GM12878 (cell line): ENCODE measurements at regions not wholly inside any gene's neighbourhood (a gene's known extent, or its start where the extent isn't known, plus 50 kb on each side); places are given as distances from the start of the nearest gene placed in this dataset.

Experiments
- ATAC-seq: fragments of 200-7000 bp; cut with Tn5 transposase; 3 replicates; pipeline ENCODE4 v1.9.1; 2020; ENCODE audit warnings: mild to moderate bottlenecking, moderate library complexity
- BruUV-seq: library from RNA; stranded (reverse); fragments of 400-500 nt; replicated peaks from 2 replicates; lab custom pipeline; 2021; lab: Mats Ljungman, UMichigan
- CTCF ChIA-PET: fragments of 300-600 bp; sonication (Branson Sonifier 250); formaldehyde crosslinking; extraction: SDS; loops from one replicate; lab custom pipeline; 2021; ENCODE audit warnings: inconsistent platforms; lab: Yijun Ruan, JAX
- POLR2A ChIA-PET: fragments of 350-600 bp; formaldehyde crosslinking; extraction: SDS; loops from one replicate; lab custom pipeline; 2021; ENCODE audit warnings: inconsistent platforms; lab: Charles Lee
- RAD21 ChIA-PET: fragments of 300-600 bp; sonication (Branson Sonifier 250); formaldehyde crosslinking; loops from one replicate; lab custom pipeline; 2023; ENCODE audit warnings: antibody characterized with exemption; ENCODE audit not compliant: unreplicated experiment; lab: Charles Lee
- SMC1A ChIA-PET: fragments of 300-600 bp; sonication (Branson Sonifier 250); formaldehyde crosslinking; loops from one replicate; lab custom pipeline; 2023; ENCODE audit not compliant: unreplicated experiment, uncharacterized antibody; lab: Charles Lee
- DNase-seq: peaks from one replicate; pipeline ENCODE4 v3.0.0-alpha.2; 2011; ENCODE audit warnings: low read depth, low spot score
- FAIRE-seq: peaks from 3 replicates; lab custom pipeline; 2011; peaks lifted over from hg19 to GRCh38; lab: Jason Lieb, UNC
- H2AFZ ChIP-seq: 2 replicates; pipeline ENCODE4 v1.6.0; 2011; ENCODE audit warnings: low read depth, low read length, control low read depth; ENCODE audit not compliant: control insufficient read depth
- H3K27ac ChIP-seq: 2 replicates; pipeline ENCODE4 v1.5.1; 2011; ENCODE audit warnings: control low read depth; ENCODE audit not compliant: control insufficient read depth, insufficient read depth
- H3K27me3 ChIP-seq, 2 experiments: replicated peaks in 1 of 2; 2 replicates each; pipeline versions ENCODE4 v1.6.0 to v1.6.1; 2011; ENCODE audit warnings: low read length in 1 of 2; ENCODE audit not compliant: control insufficient read depth in 2 of 2, insufficient read depth in 2 of 2
- H3K36me3 ChIP-seq, 2 experiments: 2 replicates each; pipeline ENCODE4 v1.5.1; 2011; ENCODE audit warnings: low read length in 1 of 2; ENCODE audit not compliant: control insufficient read depth in 2 of 2, insufficient read depth in 2 of 2
- H3K4me1 ChIP-seq: 2 replicates; pipeline ENCODE4 v1.6.1; 2011; ENCODE audit warnings: mild to moderate bottlenecking, low read length, moderate library complexity, mixed read lengths; ENCODE audit not compliant: control insufficient read depth, insufficient read depth
- H3K4me2 ChIP-seq: 2 replicates; pipeline ENCODE4 v1.6.0; 2011; ENCODE audit warnings: control low read depth; ENCODE audit not compliant: control insufficient read depth, insufficient read depth
- H3K4me3 ChIP-seq: fragments of 200-600 bp; sonication (generic); 2 replicates; pipeline ENCODE4 v1.5.1; 2016
- H3K79me2 ChIP-seq: 2 replicates; pipeline ENCODE4 v1.6.0; 2011; ENCODE audit warnings: low read length; ENCODE audit not compliant: control insufficient read depth, insufficient read depth
- H3K9ac ChIP-seq: 2 replicates; pipeline ENCODE4 v1.8.0; 2011; ENCODE audit warnings: low read length, control low read depth, mixed read lengths; ENCODE audit not compliant: control insufficient read depth, insufficient read depth
- H3K9me3 ChIP-seq: replicated peaks from 3 replicates; pipeline ENCODE4 v1.5.1; 2011; ENCODE audit warnings: mild to moderate bottlenecking, low read length; ENCODE audit not compliant: control insufficient read depth, insufficient read depth
- H4K20me1 ChIP-seq: 2 replicates; pipeline ENCODE4 v1.6.0; 2011; ENCODE audit not compliant: control insufficient read depth, insufficient read depth
- RCOR1 ChIP-seq: conservative IDR thresholded peaks from 2 replicates; pipeline ENCODE4 v1.6.1; 2012; ENCODE audit warnings: low read depth, low read length, improper control_type of control experiment
- REST ChIP-seq: IDR thresholded peaks from 2 replicates; pipeline ENCODE4 v1.6.1; 2012; ENCODE audit warnings: mild to moderate bottlenecking, low read depth, low read length
- ZBTB4 ChIP-seq: fragments of 450-650 bp; formaldehyde crosslinking; IDR thresholded peaks from 2 replicates; pipeline ENCODE4 v1.4.0; 2022; ENCODE audit warnings: mild to moderate bottlenecking, moderate library complexity
- ZNF592 ChIP-seq: fragments of 450-650 bp; IDR thresholded peaks from 2 replicates; pipeline ENCODE4 v1.6.1; 2017; ENCODE audit warnings: mild to moderate bottlenecking, moderate library complexity
- WGBS: methylation state at CpG from one replicate; pipeline ENCODE4 v1.1.6; 2016; ENCODE audit warnings: low lambda C conversion rate; ENCODE audit not compliant: insufficient replicate concordance, insufficient coverage; ENCODE audit errors: missing lambda C conversion rate; 5-methylcytosine and 5-hydroxymethylcytosine counted together
- in situ Hi-C: fragments of 300-500 bp; cut with MboI; formaldehyde crosslinking; loops from 9 replicates; pipeline ENCODE4 v1.14.3; 2018; ENCODE audit warnings: mixed read lengths
- intact Hi-C: fragments of 100-400 bp; cut with micrococcal nuclease; formaldehyde crosslinking; loops from one replicate; pipeline ENCODE4 v1.14.2; 2022; ENCODE audit not compliant: unreplicated experiment

- no peak for TF ChIP-seq RCOR1
- TF ChIP-seq REST, result peak; percentile 65; the same call in 1 of the 2 replicates
- no peak for TF ChIP-seq ZNF592
- no peak for TF ChIP-seq ZBTB4 (CRISPR knock-in tag)
- WGBS, result 14% methylated on average over 4 of the region's 4 CpGs
- RAD21 ChIA-PET, result no interaction called here
- ATAC-seq (no peak), FAIRE-seq (no peak), DNase-seq (no peak)
- Histone ChIP-seq H3K4me2 (no peak overlapping the region), H3K9me3 (no peaks in the 10 kb centered on the region), H4K20me1 (no peaks in the 10 kb centered on the region), H3K36me3 (no peaks in the 10 kb centered on the region), H2AFZ (no peak overlapping the region), H3K4me3 (no peak overlapping the region), H3K79me2 (no peaks in the 10 kb centered on the region), H3K4me1 (no peaks in the 10 kb centered on the region), H3K9ac (no peak overlapping the region), H3K27ac (no peak overlapping the region), H3K27me3 (no peaks in the 10 kb centered on the region)
- intact Hi-C loops, result no loop called here
- CTCF ChIA-PET, result interaction anchor here (0.5 kb wide), 1 partner anchor 903 kb away, joined by 3 read pairs; no protein-coding TSS in a partner anchor
- in situ Hi-C loops, result no loop called here
- BruUV-seq, result no TSS peak
- SMC1A ChIA-PET, result no interaction called here
- POLR2A ChIA-PET, result no interaction called here
Observed at GRCh38 chr4:164396439-164396838, 357.5 kb upstream of the SMIM31 start.
